ENCODE measurements at regions not wholly inside any gene's neighbourhood (a gene's known extent, or its start where the extent isn't known, plus 50 kb on each side); places are given as distances from the start of the nearest gene placed in this dataset.
"Not testable (repeated sequence)": the region's sequence is repeated elsewhere in the genome, so short reads cannot be mapped to it uniquely, and the experiment has no call there.

GRCh38 chr20:55074266-55074840 is 599.0 kb downstream of the DOK5 start:
- TF ChIP-seq CTCF (IDR thresholded peaks at IDR 0.05); EZH2 (IDR thresholded peaks at IDR 0.05; ENCODE audit: borderline replicate concordance, insufficient read depth, low read depth, low read length, poor library complexity, severe bottlenecking): not testable (repeated sequence)
